ENCODE measurements at regions not wholly inside any gene's neighbourhood (a gene's known extent, or its start where the extent isn't known, plus 50 kb on each side); places are given as distances from the start of the nearest gene placed in this dataset.

DNA sequence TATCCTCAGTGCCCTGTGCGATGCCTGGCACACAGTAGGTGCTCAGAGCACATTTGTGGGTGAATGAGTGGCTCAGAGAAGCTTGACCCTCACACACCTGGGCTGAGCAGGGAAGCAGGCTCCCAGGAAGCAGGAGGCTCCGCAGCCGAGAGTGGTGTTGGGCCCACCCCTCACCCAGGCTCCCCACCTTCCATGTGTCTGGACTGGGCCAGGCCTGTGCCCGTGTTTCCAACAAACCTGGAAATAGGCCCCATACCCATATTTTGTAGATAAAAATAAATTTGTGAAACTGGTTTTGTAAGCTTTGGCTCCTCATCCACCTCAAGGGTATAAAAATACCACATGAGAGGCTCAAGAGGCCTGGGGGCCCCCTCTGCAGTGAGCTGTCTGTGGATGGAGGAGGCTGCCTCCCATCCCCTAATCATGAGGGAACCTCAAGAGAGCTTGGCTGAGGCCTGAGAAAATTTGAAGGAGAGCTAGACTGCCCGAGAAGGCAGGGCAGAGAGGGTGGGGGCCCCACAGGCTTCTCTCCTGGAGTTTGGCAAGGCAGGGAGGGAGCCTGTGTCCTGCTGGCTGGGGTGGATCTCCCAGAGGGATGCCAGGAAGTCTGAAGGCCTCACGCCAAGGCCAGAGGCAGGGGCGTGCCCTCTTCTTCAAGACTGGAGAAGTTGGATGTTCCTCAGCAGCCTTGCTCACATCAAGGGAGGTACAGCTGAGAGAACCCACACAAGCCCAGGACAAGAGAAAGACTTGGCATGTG lies 147.0 kb upstream of the NECTIN1 start:
- H3K27me3 ChIP-seq (ENCODE audit: insufficient read depth, low read length): no peaks in the 10 kb centered on the region
- H2BK15ac ChIP-seq (ENCODE audit: low read depth, low read length): no peak overlapping the region
- DNase-seq: no peak
- no peak overlapping the region for H3K23ac ChIP-seq (ENCODE audit: insufficient read length, low read depth, low read length)
- H3K27ac Mint-ChIP-seq: no peak overlapping the region
- H4K20me1 ChIP-seq (ENCODE audit: control insufficient read depth, insufficient read depth, insufficient read length): no peaks in the 10 kb centered on the region
- H3K4me3 Mint-ChIP-seq: no peak overlapping the region
- H3K4ac ChIP-seq (ENCODE audit: low read depth, low read length): no peak overlapping the region
- WGBS (ENCODE audit: extremely low coverage, insufficient read length, low lambda C conversion rate): no CpG with 5 or more reads among the region's 7 CpGs
- no peak overlapping the region for H3T11ph ChIP-seq (ENCODE audit: low read length)
- no peak overlapping the region for H3K18ac ChIP-seq (ENCODE audit: insufficient read length, low read depth, low read length)
- no peaks in the 10 kb centered on the region for H3K79me2 ChIP-seq (ENCODE audit: insufficient read depth, low read length)
- no peak overlapping the region for H2BK20ac ChIP-seq (ENCODE audit: low read depth, low read length, poor library complexity, severe bottlenecking)
- no peak overlapping the region for H3K9ac ChIP-seq (ENCODE audit: extremely low read depth, insufficient read length, low read length)
- no peaks in the 10 kb centered on the region for H3K9me3 Mint-ChIP-seq
- no peak overlapping the region for H2BK12ac ChIP-seq (ENCODE audit: insufficient read length, low read depth, low read length)
- H4K8ac ChIP-seq (replicated peaks; ENCODE audit: insufficient read length, low read depth, low read length): no peak overlapping the region
- H4K5ac ChIP-seq (ENCODE audit: insufficient read length, low read depth, low read length): no peak overlapping the region
- H2AFZ ChIP-seq (ENCODE audit: low read length): no peak overlapping the region
- no peaks in the 10 kb centered on the region for H3K9me3 ChIP-seq (ENCODE audit: control insufficient read depth, low read depth, low read length)
- no peaks in the 10 kb centered on the region for H3K36me3 Mint-ChIP-seq (ENCODE audit: insufficient read depth in 1 of 3, low read depth in 3 of 3)
- no peak overlapping the region for H2BK120ac ChIP-seq (ENCODE audit: low read depth, low read length, poor library complexity, severe bottlenecking)
- H3K56ac ChIP-seq (ENCODE audit: insufficient read length, low read depth, low read length): no peak overlapping the region
- no peak overlapping the region for H3K4me2 ChIP-seq (ENCODE audit: insufficient read depth, insufficient read length, low read length)
- no peaks in the 10 kb centered on the region for H3K79me1 ChIP-seq (ENCODE audit: insufficient read depth, low read depth, low read length, poor library complexity, severe bottlenecking)
- H3K4me1 ChIP-seq (ENCODE audit: insufficient read depth, low read length): no peaks in the 10 kb centered on the region
- H2BK5ac ChIP-seq (ENCODE audit: insufficient read length, low read length): no peak overlapping the region
- peaks cover 25 to 29% of the 10 kb centered on the region in 2 experiments for H3K4me1 Mint-ChIP-seq
- H3K27ac ChIP-seq (ENCODE audit: insufficient read length, low read depth, low read length): no peak overlapping the region
- TF ChIP-seq, protein P1, sequence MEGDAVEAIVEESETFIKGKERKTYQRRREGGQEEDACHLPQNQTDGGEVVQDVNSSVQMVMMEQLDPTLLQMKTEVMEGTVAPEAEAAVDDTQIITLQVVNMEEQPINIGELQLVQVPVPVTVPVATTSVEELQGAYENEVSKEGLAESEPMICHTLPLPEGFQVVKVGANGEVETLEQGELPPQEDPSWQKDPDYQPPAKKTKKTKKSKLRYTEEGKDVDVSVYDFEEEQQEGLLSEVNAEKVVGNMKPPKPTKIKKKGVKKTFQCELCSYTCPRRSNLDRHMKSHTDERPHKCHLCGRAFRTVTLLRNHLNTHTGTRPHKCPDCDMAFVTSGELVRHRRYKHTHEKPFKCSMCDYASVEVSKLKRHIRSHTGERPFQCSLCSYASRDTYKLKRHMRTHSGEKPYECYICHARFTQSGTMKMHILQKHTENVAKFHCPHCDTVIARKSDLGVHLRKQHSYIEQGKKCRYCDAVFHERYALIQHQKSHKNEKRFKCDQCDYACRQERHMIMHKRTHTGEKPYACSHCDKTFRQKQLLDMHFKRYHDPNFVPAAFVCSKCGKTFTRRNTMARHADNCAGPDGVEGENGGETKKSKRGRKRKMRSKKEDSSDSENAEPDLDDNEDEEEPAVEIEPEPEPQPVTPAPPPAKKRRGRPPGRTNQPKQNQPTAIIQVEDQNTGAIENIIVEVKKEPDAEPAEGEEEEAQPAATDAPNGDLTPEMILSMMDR (conservative IDR thresholded peaks at IDR 0.05): no peak
- H3K14ac ChIP-seq (ENCODE audit: insufficient read depth, low read length): no peak overlapping the region
- H2AK5ac ChIP-seq (ENCODE audit: insufficient read length, low read length): no peak overlapping the region
- no peak overlapping the region for H4K91ac ChIP-seq (ENCODE audit: insufficient read length, low read depth, low read length)
- no peaks in the 10 kb centered on the region for H3K23me2 ChIP-seq (ENCODE audit: insufficient read length, low read depth, low read length, poor library complexity, severe bottlenecking)
- H3K27me3 Mint-ChIP-seq (ENCODE audit: low read depth): peaks cover 7% of the 10 kb centered on the region
